ENCODE measurements at regions not wholly inside any gene's neighbourhood (a gene's known extent, or its start where the extent isn't known, plus 50 kb on each side); places are given as distances from the start of the nearest gene placed in this dataset.

DNA sequence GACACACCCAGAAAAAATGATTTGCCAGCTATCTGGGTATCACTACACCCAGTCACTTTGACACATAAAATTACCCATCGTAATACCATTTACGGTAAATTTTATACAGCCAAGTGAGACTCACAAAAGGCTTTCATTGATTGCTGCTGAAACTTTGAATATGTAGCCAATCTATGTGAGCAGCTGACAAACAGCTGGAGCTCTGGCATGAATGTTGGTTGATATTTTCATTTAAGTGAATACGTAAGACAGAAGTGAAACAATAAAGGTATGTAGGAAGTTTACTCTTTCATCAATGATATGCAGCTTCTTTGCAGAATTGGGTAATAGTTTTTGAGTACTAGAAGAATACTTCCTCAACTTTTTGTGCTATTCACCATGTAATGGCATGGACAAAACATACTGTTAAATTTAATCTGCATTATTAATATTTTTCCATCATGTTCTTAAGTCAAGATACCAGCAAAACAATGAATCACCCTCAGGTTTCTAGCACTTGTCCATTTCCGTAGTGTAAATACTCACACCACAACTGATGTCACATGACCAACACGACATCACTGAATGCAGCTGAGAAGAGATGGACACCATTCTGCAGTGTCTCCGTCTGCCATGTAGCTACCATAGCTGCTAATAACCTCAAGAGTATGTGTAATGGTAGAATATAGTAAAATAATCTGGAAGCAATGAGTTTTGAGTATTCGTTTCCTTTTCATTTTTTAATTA lies 205.9 kb upstream of the HES1 start:
- DNase-seq (ENCODE audit: low spot score), result no peak

DNA sequence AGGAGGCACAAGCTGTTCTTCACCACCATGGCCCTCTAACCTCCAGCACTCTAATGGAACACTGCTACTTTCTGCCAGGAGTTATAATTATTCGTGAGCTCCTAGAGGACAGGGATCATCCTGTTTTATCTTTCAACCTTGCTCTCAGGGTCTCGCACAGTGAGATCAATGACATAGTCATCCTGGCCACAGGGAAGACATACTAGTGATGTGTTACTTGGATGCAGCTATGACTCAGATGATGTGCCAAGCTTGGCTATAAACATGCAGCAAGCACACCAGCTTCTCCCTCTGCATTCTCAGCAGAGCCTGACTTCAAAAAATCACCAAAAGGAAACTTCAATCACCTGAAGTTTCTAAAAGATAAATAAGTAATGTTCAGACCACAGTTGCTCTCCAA lies 203.8 kb upstream of the HES1 start:
- DNase-seq (ENCODE audit: low spot score), result no peak

DNA sequence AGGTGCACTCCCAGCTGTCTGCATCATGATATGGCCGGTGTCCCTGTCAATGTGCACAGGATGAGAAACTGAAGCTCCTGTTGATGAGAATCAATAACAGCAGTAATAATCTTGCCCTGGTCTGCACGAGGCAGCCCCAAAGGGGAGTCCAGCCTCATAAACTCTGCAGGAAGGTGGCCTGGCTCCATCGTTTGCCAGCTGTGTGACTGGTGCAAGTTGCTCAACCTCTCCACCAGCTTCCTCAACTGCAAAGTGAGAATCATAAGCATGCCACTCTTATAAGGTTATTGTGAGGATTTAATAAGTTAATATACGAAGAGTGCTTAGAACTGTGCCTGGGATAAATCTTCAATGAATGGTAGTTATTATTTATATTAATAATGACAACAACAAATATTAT lies 203.4 kb upstream of the HES1 start:
- no peak for DNase-seq (ENCODE audit: low spot score)

DNA sequence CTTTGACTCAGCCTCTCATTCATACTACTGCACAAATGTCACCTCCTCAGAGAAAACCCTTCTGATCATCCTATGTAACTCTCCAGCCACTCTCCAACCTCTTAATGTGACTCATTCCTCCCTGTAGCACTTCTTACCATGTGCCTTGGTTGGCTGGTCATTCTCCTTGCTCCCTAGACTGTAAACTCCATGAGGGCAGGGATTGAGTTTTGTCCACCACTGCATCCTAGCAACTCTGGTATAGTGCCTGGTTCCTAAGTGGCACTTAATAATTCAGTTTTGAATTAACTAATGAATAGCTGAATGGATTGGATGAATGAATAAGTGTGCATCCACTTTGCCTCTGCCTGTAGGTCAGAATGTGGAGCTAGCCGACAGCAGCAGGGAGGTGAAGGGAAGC lies 202.5 kb upstream of the HES1 start:
- DNase-seq (ENCODE audit: low spot score), result no peak

DNA sequence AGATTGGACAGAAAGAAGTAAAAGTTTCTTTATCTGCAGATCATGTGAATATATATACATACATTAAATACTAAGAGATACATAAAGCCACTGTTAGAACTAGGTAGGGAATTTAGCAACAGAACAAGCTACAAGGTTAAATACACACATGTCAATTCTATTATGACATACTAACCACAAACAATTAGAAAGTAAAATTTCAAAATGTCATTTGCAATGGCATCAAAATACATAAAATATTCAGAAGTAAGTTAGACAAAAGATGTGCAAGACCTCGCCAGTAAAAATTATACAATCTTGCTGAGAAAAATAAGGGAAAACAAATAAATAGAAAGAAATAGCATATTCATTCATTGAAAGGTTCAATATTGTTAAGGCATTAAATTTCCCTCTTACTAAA lies 200.0 kb upstream of the HES1 start:
- no peak for DNase-seq (ENCODE audit: low spot score)

DNA sequence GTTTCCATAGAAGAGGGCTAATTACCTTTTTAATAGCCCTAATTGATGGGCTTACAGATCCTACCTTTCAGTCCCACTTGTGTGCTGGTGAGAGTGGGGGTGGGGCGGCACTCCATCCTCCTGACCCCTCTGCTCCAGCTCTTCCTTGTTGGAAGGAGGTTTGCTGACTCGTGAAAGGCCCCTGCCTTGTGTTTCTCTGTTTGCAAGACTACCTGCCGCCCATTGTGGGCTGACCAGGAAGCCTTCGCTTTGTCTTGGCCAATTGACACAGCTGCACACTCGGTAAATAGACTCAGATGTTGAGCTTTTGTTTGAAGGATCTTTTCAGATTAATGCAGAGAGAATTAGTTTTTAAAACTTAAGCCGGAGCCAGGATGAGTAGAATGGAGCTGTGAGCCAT lies 197.3 kb upstream of the HES1 start:
- DNase-seq (ENCODE audit: low spot score), result no peak

DNA sequence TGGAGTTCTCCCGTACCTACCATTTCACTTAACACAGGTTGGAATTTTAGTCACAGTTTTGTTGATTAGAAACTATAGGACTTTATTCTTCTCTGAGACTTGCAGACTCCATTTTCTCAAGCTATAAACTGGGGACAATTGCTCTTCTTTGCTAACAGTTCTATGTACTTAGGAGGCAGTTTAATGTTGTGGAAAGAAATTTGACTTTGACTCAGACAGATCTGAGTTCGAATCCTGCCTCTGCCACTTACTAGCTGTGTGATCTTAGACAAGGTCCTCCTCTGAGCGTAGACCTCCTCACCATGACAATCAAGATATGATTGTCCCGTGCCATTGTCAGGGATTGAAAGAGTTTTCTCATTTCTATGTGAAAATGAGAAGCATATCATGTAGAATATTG lies 196.4 kb upstream of the HES1 start:
- no peak for DNase-seq (ENCODE audit: low spot score)

DNA sequence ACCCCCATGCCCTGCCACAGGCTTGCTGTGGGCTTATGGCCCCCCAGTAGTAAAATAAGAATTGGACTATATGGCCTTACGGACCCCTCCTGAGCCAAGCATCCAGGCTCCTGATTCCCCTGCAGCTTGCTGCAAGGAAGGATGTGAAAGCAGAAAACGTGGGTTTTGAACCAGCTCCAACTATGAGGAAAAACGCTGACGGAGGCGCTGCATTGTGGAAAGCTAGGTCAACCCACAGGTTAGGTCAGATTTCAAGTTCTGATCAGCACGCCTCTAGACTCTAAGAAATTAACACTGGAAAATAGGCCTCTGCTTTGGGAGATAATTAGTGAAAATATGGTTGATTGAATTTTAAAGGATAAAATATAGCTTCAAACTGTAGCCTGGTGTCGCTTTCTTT lies 195.4 kb upstream of the HES1 start:
- no peak for DNase-seq (ENCODE audit: low spot score)

DNA sequence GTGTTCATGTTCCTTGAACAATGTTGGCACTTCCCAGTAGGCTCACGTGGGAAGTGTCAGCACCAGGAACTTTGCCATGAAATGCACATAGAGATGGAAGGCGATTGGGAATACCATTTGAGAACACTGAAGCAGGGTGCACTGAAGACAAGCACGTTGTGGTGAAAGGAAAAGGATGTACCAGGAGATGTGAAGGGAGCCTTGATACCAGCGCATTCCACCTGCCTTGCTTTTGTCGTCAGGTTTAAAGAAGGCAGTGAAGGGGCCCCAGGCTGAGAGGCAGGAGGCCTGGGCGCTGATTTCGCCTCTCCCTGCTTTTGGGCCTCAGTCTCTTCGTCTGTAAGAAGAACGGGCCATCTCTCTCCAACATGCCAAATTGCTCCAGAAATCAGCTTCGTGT lies 194.5 kb upstream of the HES1 start:
- DNase-seq (ENCODE audit: low spot score), result no peak

DNA sequence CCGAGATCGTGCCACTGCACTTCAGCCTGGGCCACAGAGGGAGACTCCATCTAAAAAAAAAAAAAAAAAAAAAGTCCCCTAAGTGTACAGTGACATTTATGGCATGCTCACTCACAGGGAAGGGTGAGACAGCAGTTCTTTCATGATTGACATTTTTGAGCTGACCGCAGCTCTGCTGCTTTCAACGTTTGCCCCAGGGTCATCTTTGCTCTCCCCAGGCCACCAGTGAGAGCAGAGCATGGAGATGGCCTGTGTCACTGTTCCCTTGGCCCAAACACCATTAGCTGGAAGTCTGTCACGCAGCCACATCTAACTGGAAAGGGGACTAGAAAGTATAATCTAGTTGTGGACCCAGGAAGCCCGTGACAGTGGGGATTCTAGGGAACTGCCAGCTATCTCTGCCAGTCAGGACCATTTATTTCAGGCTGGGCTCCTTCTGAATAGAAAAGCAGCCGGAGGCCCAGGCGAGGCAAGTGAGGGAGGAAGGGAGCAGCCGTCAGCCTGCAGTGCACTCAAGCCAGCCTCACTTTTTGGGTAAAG lies 193.4 kb upstream of the HES1 start:
- no peak for DNase-seq (ENCODE audit: low spot score)

DNA sequence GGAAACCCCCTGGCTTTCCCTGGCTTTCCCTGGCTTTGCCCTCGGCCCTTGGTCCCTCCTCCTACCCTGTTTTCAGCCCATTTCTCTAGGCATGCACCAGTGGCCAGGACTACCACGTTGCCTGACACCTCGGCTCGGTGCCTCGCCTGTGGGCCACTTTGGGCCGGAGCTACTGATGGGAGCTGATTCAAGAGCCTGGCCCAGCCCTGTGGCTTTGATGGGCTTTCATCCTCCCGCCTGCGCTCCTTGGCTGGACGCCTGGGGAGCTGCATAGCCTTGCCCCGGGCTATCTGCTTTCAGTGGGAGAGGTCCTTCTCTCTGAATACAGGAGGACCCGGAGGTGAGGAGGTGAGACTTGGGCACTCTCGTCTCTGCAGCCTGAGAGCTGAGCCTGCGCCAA lies 192.7 kb upstream of the HES1 start:
- no peak for DNase-seq (ENCODE audit: low spot score)

DNA sequence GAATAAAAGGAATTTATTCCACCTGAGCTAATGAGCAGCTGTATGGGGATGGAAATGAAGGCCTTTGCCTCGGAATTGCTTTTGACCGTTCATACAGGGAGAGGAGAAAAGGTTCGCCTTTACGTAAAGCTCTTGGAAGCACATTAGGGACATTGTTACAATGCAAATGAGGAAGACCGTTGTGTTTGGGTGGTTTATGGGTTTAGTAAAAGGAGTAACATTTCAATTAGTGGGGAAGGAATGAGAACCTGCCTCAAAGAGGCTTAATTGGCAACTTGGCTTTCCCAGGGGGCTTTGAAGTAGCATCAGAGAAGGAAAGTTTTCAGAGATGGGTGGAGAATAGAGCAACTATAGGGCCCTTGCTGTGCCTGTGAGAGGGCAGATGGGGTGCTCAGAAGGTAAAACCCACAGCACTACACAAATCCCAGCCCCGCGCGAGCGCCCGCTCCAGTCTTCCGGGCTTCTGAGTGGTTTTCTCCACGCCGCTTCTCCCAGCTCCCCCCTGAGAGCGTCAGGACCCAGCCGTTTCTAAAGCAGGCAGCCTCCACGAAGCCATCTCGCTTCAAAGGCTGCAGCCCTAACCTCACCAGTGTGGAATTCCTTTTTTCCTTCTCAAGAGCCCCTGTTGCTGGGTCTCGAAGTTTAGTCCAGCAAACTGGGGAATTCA lies 192.0 kb upstream of the HES1 start:
- no peak for DNase-seq (ENCODE audit: low spot score)

DNA sequence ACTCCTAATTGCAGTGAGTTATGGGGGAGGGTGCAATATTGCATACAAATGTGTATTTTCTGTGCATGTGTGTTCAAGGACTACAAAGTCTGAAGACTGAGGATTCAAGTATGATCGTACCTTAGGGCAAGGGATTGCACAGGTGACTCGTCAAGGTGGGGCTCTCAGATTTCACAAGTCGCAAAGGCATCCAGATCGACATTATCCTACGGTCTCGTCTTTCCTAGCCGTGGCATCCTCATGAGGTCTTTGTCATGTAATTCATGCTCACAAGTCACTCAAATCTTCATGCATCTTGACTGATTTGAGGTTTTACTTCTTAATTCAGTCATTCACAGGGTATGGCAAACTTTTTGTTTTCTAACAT lies 191.4 kb upstream of the HES1 start:
- no peak for DNase-seq (ENCODE audit: low spot score)

DNA sequence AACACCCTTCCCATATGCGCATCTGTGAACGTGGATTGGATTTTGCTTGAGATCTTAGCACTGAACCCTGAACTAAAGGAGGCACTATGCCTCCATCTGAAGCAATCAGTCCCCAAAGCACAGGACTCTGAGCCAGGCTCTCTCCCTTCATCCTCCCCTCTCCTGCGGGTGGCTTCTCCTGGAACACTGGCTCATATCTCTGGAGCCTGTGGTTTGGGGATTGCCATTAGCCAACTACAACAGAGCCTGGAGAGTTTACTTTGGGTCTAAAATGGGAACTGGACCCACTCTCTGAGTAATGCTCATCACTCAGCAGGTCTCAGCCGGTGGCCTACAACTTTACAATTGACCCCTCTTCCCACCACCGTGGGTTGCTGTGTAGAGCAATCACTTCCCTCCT lies 190.8 kb upstream of the HES1 start:
- DNase-seq (ENCODE audit: low spot score), result no peak

DNA sequence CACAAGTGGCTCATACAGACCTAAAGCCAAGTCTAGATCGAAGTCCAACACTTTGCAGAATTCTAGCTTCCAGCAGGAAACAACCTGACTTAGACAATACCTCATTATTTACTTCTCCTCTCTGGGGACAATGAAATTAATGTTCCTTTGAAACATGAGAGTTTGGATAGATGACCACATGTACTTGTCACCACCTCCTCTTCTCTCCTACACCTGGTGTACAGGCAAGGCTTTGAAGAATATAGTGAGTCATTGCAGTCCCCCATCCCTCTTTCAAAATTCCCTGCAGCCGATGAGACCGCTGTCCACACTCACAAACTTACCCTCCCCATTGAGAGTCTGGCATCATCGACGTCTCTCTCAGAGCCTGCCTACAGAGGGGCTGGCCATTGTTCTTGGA lies 189.0 kb upstream of the HES1 start:
- no peak for DNase-seq (ENCODE audit: low spot score)

DNA sequence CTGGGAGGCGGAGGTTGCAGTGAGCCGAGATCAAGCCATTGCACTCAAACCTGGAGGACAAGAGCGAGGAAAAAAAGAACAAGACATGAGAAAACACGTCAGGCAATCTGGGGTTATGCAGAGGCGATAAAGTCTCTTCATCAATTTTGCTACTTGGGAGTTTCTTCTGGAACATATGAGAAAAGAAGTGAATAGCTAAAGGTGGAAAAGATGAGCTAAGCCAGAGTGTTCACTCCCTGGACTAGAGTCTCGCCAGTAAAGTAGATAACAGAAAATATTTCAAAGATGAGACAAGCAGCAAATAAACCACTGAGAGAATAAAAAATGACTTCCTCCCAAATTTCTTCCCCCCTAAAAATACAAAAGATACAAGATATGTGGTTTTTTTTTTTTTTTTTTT lies 188.4 kb upstream of the HES1 start:
- no peak for DNase-seq (ENCODE audit: low spot score)

DNA sequence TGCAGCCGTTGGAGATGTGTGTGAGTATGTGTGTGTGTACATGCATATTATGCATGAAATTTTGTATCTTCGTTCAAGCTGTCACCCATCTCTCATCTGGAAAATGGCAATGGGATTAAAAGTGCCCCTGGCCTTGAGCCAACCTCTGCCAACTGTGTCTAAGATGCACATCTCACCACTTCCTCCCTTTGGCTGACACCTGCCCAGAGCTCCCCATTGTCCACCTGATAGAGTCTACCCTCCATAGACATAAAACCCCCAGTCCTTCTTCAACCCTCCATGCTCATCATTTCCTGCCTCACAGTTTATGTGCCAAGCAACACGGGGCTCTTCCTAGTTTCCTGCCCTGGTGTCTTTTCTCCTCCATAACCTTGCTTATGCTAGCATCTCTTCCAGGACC lies 187.5 kb upstream of the HES1 start:
- DNase-seq (ENCODE audit: low spot score), result no peak

DNA sequence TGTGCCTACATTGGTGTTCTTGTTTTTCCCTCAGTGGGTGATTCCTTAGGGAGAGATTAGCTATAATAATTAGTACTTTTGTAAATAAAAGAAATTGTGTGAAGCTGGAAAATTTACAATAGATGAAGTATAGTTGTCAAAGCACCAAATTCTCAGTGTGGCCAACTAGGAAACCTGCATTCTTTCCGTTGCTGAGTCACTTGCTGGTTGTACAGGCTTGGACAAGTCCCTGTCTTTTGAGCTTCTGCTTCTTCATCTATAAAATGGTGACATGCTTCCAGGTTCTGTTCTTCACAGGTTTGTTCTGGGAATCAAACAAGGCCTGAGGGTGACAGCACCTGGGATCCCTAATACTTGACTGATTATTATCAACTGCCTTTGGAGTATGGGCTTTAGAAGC lies 184.1 kb upstream of the HES1 start:
- DNase-seq (ENCODE audit: low spot score), result no peak

DNA sequence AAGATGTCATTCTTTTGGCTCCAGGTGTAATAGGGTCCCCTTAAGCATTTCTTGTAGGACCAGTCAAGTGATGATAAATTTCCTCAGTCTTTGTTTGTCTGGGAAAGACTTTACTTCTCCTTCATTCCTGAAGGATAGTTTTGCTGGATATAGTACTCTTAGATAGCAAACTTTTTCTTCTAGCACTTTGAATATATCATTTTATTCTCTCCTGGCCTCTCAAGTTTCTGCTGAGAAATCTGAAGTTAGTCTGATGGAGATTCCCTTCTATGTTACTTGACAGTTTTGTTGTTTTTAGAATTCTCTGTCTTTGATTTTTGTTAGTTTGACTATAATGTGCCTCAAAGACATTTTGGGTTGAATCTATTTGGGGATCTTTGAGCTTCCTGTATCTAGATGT lies 181.2 kb upstream of the HES1 start:
- DNase-seq (ENCODE audit: low spot score), result no peak

DNA sequence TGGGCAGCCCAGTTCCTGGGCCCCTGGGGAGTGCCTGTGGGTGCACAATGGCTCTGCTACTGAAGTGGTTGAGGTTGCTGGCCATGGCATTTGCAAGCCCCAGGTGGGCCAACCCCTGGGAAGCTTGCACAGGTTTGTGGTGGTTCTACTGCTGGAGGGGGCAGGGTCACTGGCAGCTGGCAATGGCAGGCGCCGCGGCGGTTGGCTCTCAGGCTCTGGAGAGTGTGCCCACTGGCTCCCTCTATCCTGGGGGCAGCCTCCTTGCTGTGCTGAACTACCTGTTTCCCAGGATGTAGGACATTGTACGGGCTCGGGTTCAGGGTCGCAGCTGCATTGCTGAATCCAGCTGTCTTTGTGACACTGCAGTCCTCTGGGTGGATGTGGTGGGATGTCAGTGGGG lies 180.2 kb upstream of the HES1 start:
- DNase-seq (ENCODE audit: low spot score), result no peak

DNA sequence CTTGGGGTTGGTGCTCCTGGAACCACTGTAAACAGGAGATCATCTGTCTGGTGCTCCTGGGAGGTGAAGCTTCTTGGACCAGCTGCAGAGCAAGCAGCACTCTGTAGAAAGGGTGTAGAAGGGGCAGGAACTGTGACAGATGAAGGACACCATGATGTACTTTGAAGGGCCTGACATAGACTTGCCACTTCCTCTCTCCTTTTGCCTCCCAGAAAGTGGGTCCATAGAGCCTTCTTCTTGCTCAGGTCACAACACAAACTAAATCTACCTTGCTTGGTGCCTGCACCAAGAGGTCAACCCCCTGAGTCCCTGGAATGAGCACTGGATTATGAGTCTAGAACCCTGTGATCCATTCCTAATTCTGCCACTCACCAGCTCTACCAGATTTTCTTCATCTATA lies 176.1 kb upstream of the HES1 start:
- no peak for DNase-seq (ENCODE audit: low spot score)

DNA sequence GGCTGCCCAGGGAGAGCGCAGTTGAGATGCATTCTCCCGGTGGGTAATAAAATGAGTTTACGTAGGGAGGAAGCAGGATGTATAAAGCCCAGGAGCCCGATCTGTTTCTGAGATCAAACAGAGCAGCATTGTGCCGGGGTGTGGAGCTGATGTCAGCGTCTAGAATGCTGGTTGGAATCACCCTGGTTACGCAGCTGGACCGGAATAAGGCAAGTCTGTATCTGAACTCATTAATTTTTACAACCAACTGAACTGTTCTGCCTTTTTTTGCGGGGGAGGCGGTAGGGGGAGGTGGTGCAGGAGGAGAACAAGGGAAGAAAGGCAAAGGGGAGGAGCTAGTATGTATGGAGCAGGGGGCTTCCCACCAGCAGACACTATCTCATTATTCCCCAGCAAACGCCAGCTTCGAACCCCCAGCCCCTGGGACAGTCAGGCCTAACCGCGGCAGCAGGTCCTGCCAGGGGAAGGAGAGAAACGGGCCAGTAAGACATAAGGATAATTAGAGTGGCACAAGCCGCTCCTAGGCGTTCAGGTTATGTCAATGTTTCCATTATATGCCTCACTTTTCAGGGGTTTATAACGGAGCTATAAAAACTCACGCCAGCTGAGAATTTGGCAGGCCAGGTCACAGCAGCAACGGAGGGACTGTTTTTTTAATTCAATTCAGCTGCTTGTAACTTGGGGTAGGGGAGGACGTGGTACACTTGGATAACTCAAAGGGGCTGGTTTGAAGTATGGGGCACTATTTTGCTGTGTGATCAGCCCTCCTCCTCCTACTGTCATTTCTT lies 175.3 kb upstream of the HES1 start:
- DNase-seq (ENCODE audit: low spot score), result no peak

DNA sequence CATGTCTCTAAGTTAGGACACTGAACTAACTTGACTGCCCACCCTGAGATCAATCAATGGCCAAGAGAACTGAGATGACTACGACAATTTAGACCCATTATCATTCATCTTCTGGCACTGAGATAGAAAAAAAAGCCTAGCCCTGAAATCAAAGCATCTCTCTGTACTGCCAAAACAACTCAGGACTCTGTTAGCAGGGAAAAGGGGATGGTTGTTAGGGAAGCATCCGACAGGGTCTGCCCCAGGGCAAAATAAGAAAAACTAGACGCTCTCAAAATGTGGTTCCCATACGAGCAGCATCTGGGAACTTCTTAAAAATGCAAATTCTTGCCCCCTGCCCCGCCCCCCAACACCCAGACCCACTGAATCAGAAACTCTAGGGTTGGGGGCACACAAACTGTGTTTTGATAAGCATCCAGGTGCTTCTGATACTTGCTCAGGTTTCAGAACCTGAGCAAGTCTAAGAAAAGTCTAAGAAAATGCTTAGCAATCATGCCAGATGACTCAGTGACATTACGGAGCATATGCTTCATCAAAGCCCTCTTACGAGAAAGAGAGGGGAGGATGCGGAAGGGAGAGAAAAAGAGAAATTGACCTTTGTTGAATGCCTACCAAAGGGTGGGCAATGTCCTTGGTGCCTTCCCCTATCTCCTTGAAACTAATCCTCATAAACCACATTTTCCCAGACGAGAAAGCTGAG lies 172.8 kb upstream of the HES1 start:
- no peak for DNase-seq (ENCODE audit: low spot score)

All from germinal center (tissue), 1 donor.